Activated CD8-positive, alpha-beta memory T cell treated with anti-CD3 and anti-CD28 coated beads for 36 hours (primary cell): ENCODE measurements at regions not wholly inside any gene's neighbourhood (a gene's known extent, or its start where the extent isn't known, plus 50 kb on each side); places are given as distances from the start of the nearest gene placed in this dataset.
"Not testable (repeated sequence)": the region's sequence is repeated elsewhere in the genome, so short reads cannot be mapped to it uniquely, and the experiment has no call there.

Source experiments
- CTCF ChIA-PET: fragments of 350-600 bp; sonication (Branson Sonifier 250); formaldehyde crosslinking; loops from one replicate; lab custom pipeline; 2021; ENCODE audit warnings: antibody characterized with exemption; lab: Charles Lee
- POLR2A ChIA-PET: fragments of 350-600 bp; sonication (Branson Sonifier 250); formaldehyde crosslinking; loops from one replicate; lab custom pipeline; 2021; ENCODE audit warnings: antibody characterized with exemption; lab: Charles Lee

DNA sequence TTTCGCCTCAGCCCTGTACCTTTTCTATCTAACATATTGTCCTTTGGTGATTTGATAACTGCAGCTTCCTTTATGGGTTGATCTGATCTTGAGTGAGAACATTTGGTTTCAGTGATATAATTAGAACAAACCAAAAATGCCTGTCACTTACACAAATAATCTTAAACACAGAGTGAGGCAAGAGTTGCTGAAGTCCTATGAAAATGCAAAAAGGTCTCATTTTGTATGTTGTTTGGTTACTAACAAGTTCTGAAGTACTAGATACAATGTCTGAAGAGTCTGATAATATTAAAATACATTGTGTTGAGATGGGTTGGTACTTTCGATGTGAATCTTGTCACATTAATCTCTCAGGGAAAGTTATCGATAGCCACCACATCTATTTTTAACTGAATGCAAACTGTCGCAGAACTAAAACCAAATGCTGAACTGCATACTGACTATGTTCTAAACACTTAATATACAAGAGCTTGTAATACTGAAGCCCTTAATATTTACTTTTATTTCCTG is 70.4 kb upstream of the TMED7 start:
- ChIA-PET CTCF (no interaction called here), POLR2A (no interaction called here)

DNA sequence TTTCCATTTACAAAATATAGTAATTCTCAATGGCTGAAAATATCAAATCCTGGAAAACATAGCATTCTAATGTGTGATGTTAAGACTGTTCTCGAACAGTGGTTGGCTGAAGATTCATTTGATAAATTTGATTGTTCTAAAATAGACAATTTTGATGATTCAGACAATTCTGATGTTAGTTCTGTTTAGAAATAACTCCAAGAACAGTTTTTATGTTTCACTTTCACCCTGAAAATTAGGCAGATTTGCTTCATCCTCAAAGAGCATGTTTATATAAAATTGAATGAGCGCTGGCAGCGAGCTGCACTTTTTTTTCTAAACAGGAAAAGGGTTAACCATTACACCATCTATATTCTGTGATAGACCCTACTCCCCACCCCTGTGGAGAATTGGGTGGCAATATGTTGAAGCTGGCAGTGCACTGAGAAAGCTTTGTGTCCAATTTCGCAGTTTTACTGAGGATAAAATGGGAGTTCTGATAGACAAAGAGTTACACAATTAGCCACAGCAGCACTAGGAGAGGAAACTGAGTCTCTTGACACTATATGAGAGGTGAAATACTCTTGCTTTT is 69.6 kb upstream of the TMED7 start:
- CTCF ChIA-PET = no interaction called here
- POLR2A ChIA-PET = no interaction called here

DNA sequence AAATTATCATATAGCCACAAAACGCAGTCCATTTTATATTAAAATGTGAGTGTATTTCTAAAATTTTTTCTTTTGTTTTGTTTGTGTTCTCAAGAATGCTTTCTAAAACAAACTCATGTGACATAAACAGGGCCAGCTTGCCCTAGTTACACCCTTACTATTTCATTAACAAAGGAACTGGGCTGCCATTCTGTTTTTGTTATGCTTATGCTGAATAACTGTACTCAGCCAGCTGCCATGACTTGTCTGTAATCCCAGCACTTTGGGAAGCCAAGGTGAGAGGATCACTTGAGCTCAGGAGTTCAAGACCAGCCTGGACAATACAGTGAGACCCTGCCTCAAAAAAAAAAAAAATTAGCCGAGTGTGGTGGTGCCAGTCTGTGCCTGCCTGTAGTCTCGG is 66.0 kb upstream of the TMED7 start:
- POLR2A ChIA-PET, CTCF ChIA-PET: not testable (repeated sequence)

DNA sequence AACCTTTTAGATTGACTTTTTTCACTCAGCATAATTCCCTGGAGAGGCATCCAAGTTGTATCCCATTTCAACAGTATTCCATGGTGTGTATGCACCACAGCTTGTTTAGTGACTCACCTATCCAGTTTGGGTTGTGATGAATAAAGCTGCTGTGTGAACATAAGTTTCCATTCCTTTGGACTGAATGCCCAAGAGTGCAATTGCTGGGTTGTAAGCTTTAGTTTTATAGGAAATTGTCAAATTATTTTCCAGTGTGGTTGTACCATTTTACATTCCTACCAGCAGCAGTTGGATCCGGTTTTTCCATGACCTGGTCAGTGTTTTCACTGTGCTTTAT is 60.9 kb upstream of the TMED7 start:
- POLR2A ChIA-PET = no interaction called here
- CTCF ChIA-PET = no interaction called here

DNA sequence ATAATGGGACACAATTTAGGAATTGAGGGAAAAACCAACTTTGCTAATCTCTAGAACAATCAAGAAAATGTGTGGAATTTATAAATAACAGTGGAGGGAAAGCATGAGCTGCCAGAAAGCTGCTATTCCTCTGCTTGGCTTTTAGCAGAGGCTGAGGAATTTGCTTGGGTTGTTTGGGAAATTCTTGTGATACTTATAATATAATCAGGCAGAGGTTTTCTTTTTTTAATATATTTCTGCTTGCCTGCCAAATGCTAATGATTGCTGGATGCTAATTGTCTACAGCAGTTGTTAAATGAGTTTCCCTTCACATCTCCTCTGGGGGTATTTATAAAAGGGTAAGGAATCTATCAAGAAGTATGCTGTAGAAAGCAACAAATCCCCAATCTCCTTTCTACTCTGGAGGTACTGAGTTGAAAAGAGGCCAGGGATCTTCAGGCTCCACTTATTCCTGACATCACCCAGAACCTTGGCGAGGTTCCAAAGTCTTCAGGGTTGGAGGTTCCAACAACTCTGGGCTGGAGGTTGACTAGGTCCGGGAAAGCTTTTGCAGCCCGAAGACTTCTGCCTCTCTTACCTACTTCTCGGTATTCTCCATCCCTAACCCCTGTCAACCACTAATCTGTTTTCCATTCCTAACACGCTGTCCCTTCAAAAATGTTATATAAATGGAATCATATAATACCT is 60.4 kb upstream of the TMED7 start:
- CTCF ChIA-PET = no interaction called here
- POLR2A ChIA-PET = no interaction called here

DNA sequence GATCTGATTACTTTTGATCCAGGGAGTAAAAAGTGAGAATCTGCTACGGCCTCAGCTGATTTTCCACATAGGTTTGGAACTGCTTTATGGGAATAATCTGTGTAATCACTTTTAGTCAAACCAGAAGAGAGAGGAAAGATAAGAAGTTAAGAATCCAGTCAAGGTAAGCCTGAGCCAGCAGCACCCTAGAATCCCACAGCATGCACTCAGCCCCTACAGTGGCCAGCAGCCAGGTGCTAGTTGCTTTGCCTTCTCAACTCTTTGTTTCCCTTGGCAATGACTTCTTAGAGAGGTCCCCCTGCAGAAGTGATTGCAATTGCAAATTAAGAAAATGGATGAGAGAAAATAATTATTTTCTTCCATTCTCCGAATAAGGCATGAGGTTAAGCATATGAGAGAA is 59.7 kb upstream of the TMED7 start:
- ChIA-PET CTCF (no interaction called here), POLR2A (no interaction called here)

DNA sequence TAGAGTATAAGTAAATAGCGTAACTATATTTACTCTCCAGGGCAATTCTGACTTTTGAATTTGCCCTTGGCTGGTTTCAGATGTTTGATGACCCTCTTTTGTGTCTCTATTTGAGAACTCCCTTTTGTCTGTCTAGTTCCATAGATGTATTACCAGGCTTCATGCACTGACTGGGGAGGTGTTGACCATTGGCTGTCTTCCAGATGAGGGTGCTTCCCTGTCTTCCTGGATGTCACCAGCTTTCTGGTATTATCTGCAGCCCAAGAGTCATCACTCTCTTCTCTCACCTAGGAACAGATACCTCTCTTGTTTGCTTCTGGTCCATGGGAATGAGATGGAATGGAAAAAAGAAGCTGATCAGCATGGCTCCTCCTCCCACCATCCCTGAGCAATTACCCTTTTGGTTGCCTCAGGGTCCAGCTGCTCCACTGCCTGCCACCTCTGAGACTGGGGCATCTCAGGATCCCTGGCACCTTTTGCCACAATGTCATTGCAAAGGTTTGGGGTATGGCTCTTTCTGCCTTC is 58.7 kb upstream of the TMED7 start:
- ChIA-PET POLR2A (no interaction called here), CTCF (no interaction called here)

DNA sequence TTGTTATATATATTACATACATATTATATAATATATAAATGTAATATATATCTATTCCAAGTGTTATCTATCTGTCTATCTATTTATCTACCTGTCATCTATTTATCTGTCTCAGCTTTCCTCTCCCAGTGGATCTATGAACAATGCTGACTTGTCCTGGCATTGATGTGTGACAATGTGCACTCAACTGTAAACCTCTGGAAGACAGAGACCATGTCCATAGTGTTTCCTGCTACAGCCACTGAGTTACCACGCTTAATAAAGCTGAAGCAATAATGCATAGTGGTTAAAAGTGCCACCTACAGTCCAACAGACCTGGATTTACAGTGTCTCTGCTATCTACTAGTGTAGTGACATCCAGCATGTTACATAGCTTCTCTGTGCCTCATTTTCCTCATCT is 57.2 kb upstream of the TMED7 start:
- CTCF ChIA-PET = no interaction called here
- POLR2A ChIA-PET = no interaction called here
